ENCODE measurements at regions not wholly inside any gene's neighbourhood (a gene's known extent, or its start where the extent isn't known, plus 50 kb on each side); places are given as distances from the start of the nearest gene placed in this dataset.

- Histone ChIP-seq H3K4me1 (no peaks in the 10 kb centered on the region), H3K27ac (no peak overlapping the region), H3K9me3 (peaks cover 0 to 11% (median 0%) of the 10 kb centered on the region in 3 donors), H3K36me3 (no peaks in the 10 kb centered on the region), H3K4me3 (no peak overlapping the region), H3K27me3 (no peaks in the 10 kb centered on the region)
- TF ChIP-seq POLR2AphosphoS5 (IDR thresholded peaks at IDR 0.05) (no peak), CTCF (IDR thresholded peaks at IDR 0.05) (no peak), EP300 (IDR thresholded peaks at IDR 0.05) (no peak), POLR2A (IDR thresholded peaks at IDR 0.05) (no peak)
- WGBS, 2 donors (ENCODE audit: low coverage in 1 of 2) = 50 to 75% methylated on average over 1 to 2 of the region's 2 CpGs
- no peak for ATAC-seq
Observed at GRCh38 chr3:162643245-162643644, 1146.6 kb downstream of the OTOL1 start.

GRCh38 chr3:162647321-162647720, 1150.7 kb downstream of the OTOL1 start:
- 100% methylated on average over 2 of the region's 2 CpGs; no CpG with 5 or more reads in 1 of the 2 donors for WGBS, 2 donors (ENCODE audit: low coverage in 1 of 2)
- Histone ChIP-seq H3K36me3 (no peaks in the 10 kb centered on the region), H3K4me3 (no peak overlapping the region), H3K4me1 (no peaks in the 10 kb centered on the region), H3K27me3 (no peaks in the 10 kb centered on the region), H3K27ac (no peak overlapping the region), H3K9me3 (peaks cover 0 to 11% (median 0%) of the 10 kb centered on the region in 3 donors)
- TF ChIP-seq EP300 (IDR thresholded peaks at IDR 0.05) = no peak
- no peak for TF ChIP-seq CTCF (IDR thresholded peaks at IDR 0.05)
- TF ChIP-seq POLR2AphosphoS5 (IDR thresholded peaks at IDR 0.05) = no peak
- TF ChIP-seq POLR2A (IDR thresholded peaks at IDR 0.05) = no peak
- ATAC-seq = no peak

GRCh38 chr3:162658003-162658402, 1161.4 kb downstream of the OTOL1 start:
- no peak for ATAC-seq
- no peaks in the 10 kb centered on the region for H3K36me3 ChIP-seq
- H3K27me3 ChIP-seq = no peaks in the 10 kb centered on the region
- H3K27ac ChIP-seq = no peak overlapping the region
- H3K4me1 ChIP-seq = no peaks in the 10 kb centered on the region
- H3K4me3 ChIP-seq = no peak overlapping the region
- TF ChIP-seq POLR2AphosphoS5 (IDR thresholded peaks at IDR 0.05) (no peak), EP300 (IDR thresholded peaks at IDR 0.05) (no peak), POLR2A (IDR thresholded peaks at IDR 0.05) (no peak), CTCF (IDR thresholded peaks at IDR 0.05) (no peak)
- H3K9me3 ChIP-seq = no peaks in the 10 kb centered on the region
- 57 to 60% methylated on average over 1 of the region's 1 CpG for WGBS, 2 donors (ENCODE audit: low coverage in 1 of 2)

- 91 to 100% methylated on average over 1 of the region's 1 CpG for WGBS, 2 donors (ENCODE audit: low coverage in 1 of 2)
- no peak for ATAC-seq
- H3K27me3 ChIP-seq = no peaks in the 10 kb centered on the region
- no peaks in the 10 kb centered on the region for H3K4me1 ChIP-seq
- H3K9me3 ChIP-seq = no peaks in the 10 kb centered on the region
- no peak overlapping the region for H3K27ac ChIP-seq
- no peak for TF ChIP-seq CTCF (IDR thresholded peaks at IDR 0.05)
- H3K36me3 ChIP-seq = no peaks in the 10 kb centered on the region
- H3K4me3 ChIP-seq = no peak overlapping the region
Observed at GRCh38 chr3:162665684-162666391, 1169.2 kb downstream of the OTOL1 start.

- Histone ChIP-seq H3K4me1 (peaks cover 0 to 7% (median 0%) of the 10 kb centered on the region in 3 donors), H3K9me3 (no peaks in the 10 kb centered on the region), H3K27me3 (no peaks in the 10 kb centered on the region), H3K27ac (no peak overlapping the region), H3K4me3 (no peak overlapping the region), H3K36me3 (no peaks in the 10 kb centered on the region)
- ATAC-seq = no peak
- WGBS, 2 donors (ENCODE audit: low coverage in 1 of 2) = 85 to 87% methylated on average over 3 to 4 of the region's 10 CpGs
- TF ChIP-seq POLR2AphosphoS5 (IDR thresholded peaks at IDR 0.05) (no peak), POLR2A (IDR thresholded peaks at IDR 0.05) (no peak), CTCF (IDR thresholded peaks at IDR 0.05) (no peak), EP300 (IDR thresholded peaks at IDR 0.05) (no peak)
Observed at GRCh38 chr3:162666835-162667234, 1170.2 kb downstream of the OTOL1 start.

Data from gastroesophageal sphincter (tissue), 4 donors.